Upper lobe of left lung (tissue), 4 donors: ENCODE measurements at regions not wholly inside any gene's neighbourhood (a gene's known extent, or its start where the extent isn't known, plus 50 kb on each side); places are given as distances from the start of the nearest gene placed in this dataset.

Experiments
- POLR2A ChIP-seq, 4 donors: fragments of 450-650 bp; IDR thresholded peaks; one replicate each; pipeline ENCODE4 v1.5.1; 2016 to 2017; ENCODE audit warnings: antibody characterized with exemption in 4 of 4, mild to moderate bottlenecking in 2 of 4
- POLR2AphosphoS5 ChIP-seq, 2 donors: sonication (generic); formaldehyde crosslinking; IDR thresholded peaks; one replicate each; pipeline ENCODE4 v1.5.1; 2017; ENCODE audit warnings: antibody characterized with exemption in 2 of 2
- TF ChIP-seq, protein P1 (sequence below), 6 experiments: fragments of 450-650 bp in 4 of 6; fragments of 200-600 bp in 2 of 6; sonication (generic) in 2 of 6; IDR thresholded peaks; one replicate each; pipeline ENCODE4 v1.5.1; 2016 to 2019; ENCODE audit warnings: antibody characterized with exemption in 6 of 6

DNA sequence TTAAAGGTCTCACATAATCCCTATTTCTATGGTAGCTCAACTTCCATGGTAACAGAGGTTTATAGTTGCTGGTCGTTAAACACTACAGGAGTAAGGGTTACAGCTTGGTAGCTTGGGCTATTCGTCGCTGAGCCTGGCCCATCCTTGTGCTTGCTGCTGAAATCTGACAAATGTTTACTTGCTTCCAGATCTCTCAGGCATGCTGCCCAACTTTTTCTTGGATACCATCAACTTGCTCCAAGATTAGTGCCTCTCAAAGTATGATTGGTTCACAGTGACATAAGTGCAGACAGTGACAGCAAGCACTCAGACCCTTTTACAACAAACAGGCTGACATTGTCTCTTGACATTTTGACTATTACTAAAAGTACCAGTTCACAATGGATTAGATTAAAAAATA, 231.8 kb downstream of the KCNS3 start:
- TF ChIP-seq, protein P1, sequence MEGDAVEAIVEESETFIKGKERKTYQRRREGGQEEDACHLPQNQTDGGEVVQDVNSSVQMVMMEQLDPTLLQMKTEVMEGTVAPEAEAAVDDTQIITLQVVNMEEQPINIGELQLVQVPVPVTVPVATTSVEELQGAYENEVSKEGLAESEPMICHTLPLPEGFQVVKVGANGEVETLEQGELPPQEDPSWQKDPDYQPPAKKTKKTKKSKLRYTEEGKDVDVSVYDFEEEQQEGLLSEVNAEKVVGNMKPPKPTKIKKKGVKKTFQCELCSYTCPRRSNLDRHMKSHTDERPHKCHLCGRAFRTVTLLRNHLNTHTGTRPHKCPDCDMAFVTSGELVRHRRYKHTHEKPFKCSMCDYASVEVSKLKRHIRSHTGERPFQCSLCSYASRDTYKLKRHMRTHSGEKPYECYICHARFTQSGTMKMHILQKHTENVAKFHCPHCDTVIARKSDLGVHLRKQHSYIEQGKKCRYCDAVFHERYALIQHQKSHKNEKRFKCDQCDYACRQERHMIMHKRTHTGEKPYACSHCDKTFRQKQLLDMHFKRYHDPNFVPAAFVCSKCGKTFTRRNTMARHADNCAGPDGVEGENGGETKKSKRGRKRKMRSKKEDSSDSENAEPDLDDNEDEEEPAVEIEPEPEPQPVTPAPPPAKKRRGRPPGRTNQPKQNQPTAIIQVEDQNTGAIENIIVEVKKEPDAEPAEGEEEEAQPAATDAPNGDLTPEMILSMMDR (IDR thresholded peaks at IDR 0.05): no peak
- no peak for TF ChIP-seq POLR2AphosphoS5 (IDR thresholded peaks at IDR 0.05)
- no peak for TF ChIP-seq POLR2A (IDR thresholded peaks at IDR 0.05)
